ENCODE measurements at regions not wholly inside any gene's neighbourhood (a gene's known extent, or its start where the extent isn't known, plus 50 kb on each side); places are given as distances from the start of the nearest gene placed in this dataset.

- TF ChIP-seq CTCF (conservative IDR thresholded peaks at IDR 0.05) (no peak), ZFX (IDR thresholded peaks at IDR 0.05) (no peak)
These were observed 75.2 kb upstream of the PMEPA1 start for GRCh38 chr20:57785061-57785460.
